CD14-positive monocyte (primary cell): ENCODE measurements at regions not wholly inside any gene's neighbourhood (a gene's known extent, or its start where the extent isn't known, plus 50 kb on each side); places are given as distances from the start of the nearest gene placed in this dataset.

Experiments
- DNase-seq, 3 donors: peaks; one replicate each; pipeline ENCODE4 v3.0.0-alpha.2; 2011 to 2022
- H2AFZ ChIP-seq: 2 replicates; pipeline ENCODE4 v1.6.0; 2012; ENCODE audit warnings: mild to moderate bottlenecking, low read depth, low read length, inconsistent platforms; ENCODE audit not compliant: insufficient read depth, poor library complexity, severe bottlenecking
- H3K27ac ChIP-seq, 2 donors: 1 replicate in 1 of 2; 2 replicates in 1 of 2; pipeline ENCODE4 v1.5.1; 2012 to 2013; ENCODE audit warnings: low read length in 2 of 2, control low read depth in 1 of 2, inconsistent platforms in 1 of 2, low read depth in 1 of 2, mild to moderate bottlenecking in 1 of 2
- H3K27me3 ChIP-seq, 2 donors: one replicate each; pipeline versions ENCODE4 v1.6.0 to v1.6.1; 2011 to 2013; ENCODE audit warnings: low read length in 2 of 2; ENCODE audit not compliant: control insufficient read depth in 2 of 2, insufficient read depth in 2 of 2
- H3K36me3 ChIP-seq, 2 donors: replicated peaks in 1 of 2; 1 replicate in 1 of 2; 2 replicates in 1 of 2; pipeline versions ENCODE4 v1.5.1 to v1.6.1; 2012 to 2013; ENCODE audit warnings: low read length in 2 of 2, control low read depth in 1 of 2, inconsistent platforms in 1 of 2, mild to moderate bottlenecking in 1 of 2; ENCODE audit not compliant: insufficient read depth in 2 of 2, control insufficient read depth in 1 of 2
- H3K4me1 ChIP-seq, 2 donors: 1 replicate in 1 of 2; 2 replicates in 1 of 2; pipeline versions ENCODE4 v1.5.1 to v1.6.1; 2012 to 2013; ENCODE audit warnings: low read length in 2 of 2, control low read depth in 1 of 2, inconsistent platforms in 1 of 2, mild to moderate bottlenecking in 1 of 2, moderate library complexity in 1 of 2; ENCODE audit not compliant: insufficient read depth in 2 of 2, control insufficient read depth in 1 of 2
- H3K4me2 ChIP-seq: replicated peaks from 2 replicates; pipeline ENCODE3; 2012; ENCODE audit warnings: low read length, moderate library complexity, mild to moderate bottlenecking; ENCODE audit not compliant: poor library complexity, severe bottlenecking; ENCODE audit errors: extremely low read depth
- H3K4me3 ChIP-seq, 3 experiments: fragments of 200-600 bp in 1 of 3; sonication (generic) in 1 of 3; replicated peaks in 1 of 3; 1 replicate in 2 of 3; 2 replicates in 1 of 3; pipeline ENCODE4 v1.5.1; 2011 to 2013; ENCODE audit warnings: low read length in 3 of 3, mild to moderate bottlenecking in 3 of 3, control low read depth in 2 of 3, low read depth in 2 of 3, inconsistent platforms in 1 of 3, moderate library complexity in 1 of 3
- H3K79me2 ChIP-seq: 2 replicates; pipeline ENCODE4 v1.6.0; 2012; ENCODE audit warnings: mild to moderate bottlenecking, control low read depth, inconsistent platforms, low read length, moderate library complexity; ENCODE audit not compliant: insufficient read depth
- H3K9ac ChIP-seq: 2 replicates; pipeline ENCODE4 v1.6.0; 2017; ENCODE audit warnings: low read length, mild to moderate bottlenecking; ENCODE audit not compliant: insufficient read depth, poor library complexity, severe bottlenecking
- H3K9me3 ChIP-seq, 2 donors: replicated peaks in 1 of 2; 1 replicate in 1 of 2; 2 replicates in 1 of 2; pipeline versions ENCODE4 v1.5.1 to v1.6.1; 2012 to 2013; ENCODE audit warnings: low read length in 2 of 2, control low read depth in 1 of 2; ENCODE audit not compliant: control insufficient read depth in 1 of 2, insufficient read depth in 1 of 2
- H4K20me1 ChIP-seq: 2 replicates; pipeline ENCODE4 v1.6.0; 2012; ENCODE audit warnings: mild to moderate bottlenecking, low read length, control low read depth, moderate library complexity; ENCODE audit not compliant: insufficient read depth
- H3K27ac Mint-ChIP-seq, 7 donors: one replicate each; pipeline ENCODE4 v1.8.0; 2020; ENCODE audit warnings: mild to moderate bottlenecking in 7 of 7, mixed read lengths in 7 of 7, moderate library complexity in 6 of 7, inconsistent platforms in 2 of 7
- H3K27me3 Mint-ChIP-seq, 3 donors: one replicate each; pipeline ENCODE4 v1.8.0; 2021 to 2022; ENCODE audit warnings: low read depth in 3 of 3, mild to moderate bottlenecking in 3 of 3, mixed read lengths in 3 of 3, moderate library complexity in 3 of 3, inconsistent platforms in 1 of 3
- H3K36me3 Mint-ChIP-seq, 2 donors: one replicate each; pipeline ENCODE4 v1.8.0; 2020; ENCODE audit warnings: mixed read lengths in 2 of 2, inconsistent platforms in 1 of 2, mild to moderate bottlenecking in 1 of 2
- H3K4me1 Mint-ChIP-seq: one replicate; pipeline ENCODE4 v1.8.0; 2020; ENCODE audit warnings: mild to moderate bottlenecking, mixed read lengths
- H3K4me3 Mint-ChIP-seq, 2 donors: one replicate each; pipeline ENCODE4 v1.8.0; 2020; ENCODE audit warnings: mild to moderate bottlenecking in 2 of 2, mixed read lengths in 2 of 2, moderate library complexity in 1 of 2
- H3K9me3 Mint-ChIP-seq, 7 donors: one replicate each; pipeline ENCODE4 v1.8.0; 2020 to 2022; ENCODE audit warnings: mixed read lengths in 7 of 7, mild to moderate bottlenecking in 6 of 7, moderate library complexity in 6 of 7, inconsistent platforms in 2 of 7
- WGBS: methylation state at CpG from one replicate; pipeline ENCODE4 v1.1.5; 2013; ENCODE audit warnings: missing lambda C conversion rate; ENCODE audit not compliant: insufficient coverage; 5-methylcytosine and 5-hydroxymethylcytosine counted together
- intact Hi-C, 2 donors: fragments of 100-400 bp; cut with micrococcal nuclease; formaldehyde crosslinking; loops; one replicate each; pipeline versions ENCODE4 v1.15.0 to v1.15.1; 2023
- TF ChIP-seq, protein P1 (sequence below): fragments of 200-600 bp; IDR thresholded peaks from one replicate; pipeline ENCODE4 v1.8.0; 2022; ENCODE audit warnings: antibody characterized with exemption, mild to moderate bottlenecking

DNA sequence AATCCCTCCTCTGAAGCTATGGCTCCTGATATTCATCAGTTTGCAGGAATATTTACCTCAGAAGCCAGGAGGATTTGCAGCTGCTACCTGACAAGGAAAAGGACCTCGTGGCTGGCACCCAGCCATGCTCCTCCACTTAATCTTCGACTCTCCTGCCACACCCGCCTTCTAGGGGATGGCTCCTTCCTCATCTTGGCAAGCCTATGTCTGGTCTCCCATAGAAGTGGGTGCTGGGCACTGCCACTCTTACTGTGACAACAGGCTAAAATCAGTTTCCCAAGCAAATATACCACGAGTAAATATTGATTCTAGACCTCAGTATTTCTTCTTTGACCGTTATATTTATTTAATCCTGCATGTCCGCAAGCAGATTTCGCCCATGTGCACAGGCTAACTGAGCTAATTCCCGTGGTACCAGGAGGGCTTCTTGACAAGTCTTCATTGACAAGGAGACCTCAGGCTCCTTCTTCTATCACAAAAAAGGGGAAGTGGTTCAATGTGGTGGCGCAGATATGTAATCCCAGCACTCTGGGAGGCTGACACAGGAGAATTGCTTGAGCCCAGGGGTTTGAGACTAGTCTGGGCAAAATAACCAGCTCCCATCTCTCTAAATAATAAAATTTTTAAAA lies 52.6 kb upstream of the DCTD start:
- no peak overlapping the region for H3K27ac ChIP-seq
- H3K36me3 Mint-ChIP-seq, result no peaks in the 10 kb centered on the region
- TF ChIP-seq, protein P1, sequence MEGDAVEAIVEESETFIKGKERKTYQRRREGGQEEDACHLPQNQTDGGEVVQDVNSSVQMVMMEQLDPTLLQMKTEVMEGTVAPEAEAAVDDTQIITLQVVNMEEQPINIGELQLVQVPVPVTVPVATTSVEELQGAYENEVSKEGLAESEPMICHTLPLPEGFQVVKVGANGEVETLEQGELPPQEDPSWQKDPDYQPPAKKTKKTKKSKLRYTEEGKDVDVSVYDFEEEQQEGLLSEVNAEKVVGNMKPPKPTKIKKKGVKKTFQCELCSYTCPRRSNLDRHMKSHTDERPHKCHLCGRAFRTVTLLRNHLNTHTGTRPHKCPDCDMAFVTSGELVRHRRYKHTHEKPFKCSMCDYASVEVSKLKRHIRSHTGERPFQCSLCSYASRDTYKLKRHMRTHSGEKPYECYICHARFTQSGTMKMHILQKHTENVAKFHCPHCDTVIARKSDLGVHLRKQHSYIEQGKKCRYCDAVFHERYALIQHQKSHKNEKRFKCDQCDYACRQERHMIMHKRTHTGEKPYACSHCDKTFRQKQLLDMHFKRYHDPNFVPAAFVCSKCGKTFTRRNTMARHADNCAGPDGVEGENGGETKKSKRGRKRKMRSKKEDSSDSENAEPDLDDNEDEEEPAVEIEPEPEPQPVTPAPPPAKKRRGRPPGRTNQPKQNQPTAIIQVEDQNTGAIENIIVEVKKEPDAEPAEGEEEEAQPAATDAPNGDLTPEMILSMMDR, result no peak
- H4K20me1 ChIP-seq, result no peaks in the 10 kb centered on the region
- H3K9me3 ChIP-seq, result no peaks in the 10 kb centered on the region
- no peaks in the 10 kb centered on the region for H3K36me3 ChIP-seq
- H3K4me3 Mint-ChIP-seq, result peak overlapping the region in 1 of 2 donors; percentile 49
- H3K4me2 ChIP-seq, result no peak overlapping the region
- H3K27ac Mint-ChIP-seq, result peak overlapping the region in 1 of 7 donors; percentile 12
- no peaks in the 10 kb centered on the region for H3K27me3 ChIP-seq
- peak overlapping the region; percentile 26 for H2AFZ ChIP-seq
- intact Hi-C loops, result no loop called here
- no peaks in the 10 kb centered on the region for H3K4me1 ChIP-seq
- no peak overlapping the region for H3K9ac ChIP-seq
- peak in 1 of 3 donors; percentile 6 for DNase-seq
- H3K79me2 ChIP-seq, result no peaks in the 10 kb centered on the region
- 0% methylated on average over 2 of the region's 9 CpGs for WGBS
- H3K9me3 Mint-ChIP-seq, result peaks cover 0 to 6% (median 3%) of the 10 kb centered on the region in 7 donors
- H3K4me3 ChIP-seq, result no peak overlapping the region
- peaks cover 5% of the 10 kb centered on the region for H3K4me1 Mint-ChIP-seq
- H3K27me3 Mint-ChIP-seq, result peaks cover 0 to 4% (median 0%) of the 10 kb centered on the region in 3 donors

DNA sequence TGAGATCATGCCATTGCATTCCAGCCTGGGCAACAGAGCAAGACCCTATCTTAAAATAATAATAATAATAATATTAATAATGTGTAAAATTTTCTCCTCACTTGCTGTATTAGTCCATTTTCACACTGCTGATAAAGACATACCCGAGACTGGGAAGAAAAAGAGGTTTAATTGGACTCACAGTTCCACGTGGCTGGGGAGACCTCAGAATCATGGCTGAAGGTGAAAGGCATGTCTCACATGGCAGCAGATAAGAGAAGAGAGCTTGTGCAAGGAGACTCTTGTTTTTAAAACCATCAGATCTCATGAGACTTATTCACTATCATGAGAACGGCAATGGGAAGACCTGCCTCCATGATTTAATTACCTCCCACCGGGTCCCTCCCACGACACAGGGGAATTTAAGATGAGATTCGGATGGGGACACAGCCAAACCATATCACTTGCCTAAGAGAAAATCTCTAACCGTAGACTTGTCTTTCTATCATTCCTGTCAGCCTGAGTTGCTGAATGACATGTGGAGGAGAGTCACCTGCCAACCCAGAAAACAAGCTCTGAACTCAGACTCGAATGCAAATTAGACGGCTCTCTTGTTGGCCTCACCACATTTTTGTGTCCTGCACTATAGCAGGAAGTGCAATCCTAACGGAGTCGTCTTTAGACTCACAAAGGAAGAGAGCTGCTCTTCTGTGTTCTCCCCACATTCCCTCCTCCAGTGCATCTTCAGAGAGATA lies 51.9 kb upstream of the DCTD start:
- Histone ChIP-seq H3K27ac (no peak overlapping the region), H3K36me3 (no peaks in the 10 kb centered on the region), H4K20me1 (no peaks in the 10 kb centered on the region), H2AFZ (peak overlapping the region; percentile 26), H3K4me2 (no peak overlapping the region), H3K4me3 (no peak overlapping the region), H3K79me2 (no peaks in the 10 kb centered on the region), H3K4me1 (no peaks in the 10 kb centered on the region), H3K9me3 (no peaks in the 10 kb centered on the region), H3K27me3 (no peaks in the 10 kb centered on the region), H3K9ac (no peak overlapping the region)
- Mint-ChIP-seq H3K36me3 (no peaks in the 10 kb centered on the region), H3K4me3 (no peak overlapping the region), H3K27ac (no peak overlapping the region), H3K4me1 (peaks cover 5% of the 10 kb centered on the region), H3K9me3 (peaks cover 0 to 6% (median 3%) of the 10 kb centered on the region in 7 donors), H3K27me3 (peaks cover 0 to 4% (median 0%) of the 10 kb centered on the region in 3 donors)
- TF ChIP-seq, protein P1, result no peak
- intact Hi-C loops, result no loop called here
- DNase-seq, result no peak
- WGBS, result 17% methylated on average over 4 of the region's 11 CpGs
